ENCODE measurements at regions not wholly inside any gene's neighbourhood (a gene's known extent, or its start where the extent isn't known, plus 50 kb on each side); places are given as distances from the start of the nearest gene placed in this dataset.

DNA sequence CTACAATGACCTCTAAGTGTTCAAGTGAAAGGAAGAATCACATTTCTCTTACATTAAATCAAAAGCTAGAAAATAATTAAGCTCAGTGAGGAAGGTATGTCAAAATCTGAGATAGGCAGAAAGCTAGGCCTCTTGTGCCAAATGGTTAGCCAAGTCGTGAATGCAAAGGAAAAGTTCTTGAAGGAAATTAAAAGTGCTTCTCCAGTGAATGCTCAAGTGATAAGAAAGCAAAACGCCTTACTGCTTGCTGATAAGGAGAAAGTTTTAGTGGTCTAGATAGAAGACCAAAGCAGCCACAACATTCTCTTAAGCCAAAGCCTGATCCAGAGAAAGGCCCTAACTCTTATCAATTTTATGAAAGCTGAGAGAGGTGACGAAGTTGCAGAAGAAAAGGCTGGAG is 932.3 kb upstream of the ACVR2A start:
- H3K9me3 ChIP-seq (ENCODE audit: insufficient read depth, low read depth) = no peaks in the 10 kb centered on the region
- H3K79me2 ChIP-seq (ENCODE audit: low read depth) = no peaks in the 10 kb centered on the region
- H3K9me2 ChIP-seq (ENCODE audit: insufficient read depth) = no peaks in the 10 kb centered on the region
- no peak overlapping the region for H3K4me2 ChIP-seq
- H3K27ac ChIP-seq = no peak overlapping the region
- H3K36me3 ChIP-seq (ENCODE audit: low read depth) = no peaks in the 10 kb centered on the region
- POLR2A ChIA-PET (ENCODE audit: unreplicated experiment) = no interaction called here
- no TSS peak for BruUV-seq (replicated peaks)
- H3K27me3 ChIP-seq (ENCODE audit: insufficient read depth, low read depth) = no peaks in the 10 kb centered on the region
- no peaks in the 10 kb centered on the region for H3K4me1 ChIP-seq (replicated peaks; ENCODE audit: insufficient read depth)
- no peak overlapping the region for H3K4me3 ChIP-seq
- CTCF ChIA-PET = no interaction called here
- no peak for DNase-seq
- TF ChIP-seq EZH2 (IDR thresholded peaks at IDR 0.05; ENCODE audit: low read depth) = no peak
- TF ChIP-seq, protein P1, sequence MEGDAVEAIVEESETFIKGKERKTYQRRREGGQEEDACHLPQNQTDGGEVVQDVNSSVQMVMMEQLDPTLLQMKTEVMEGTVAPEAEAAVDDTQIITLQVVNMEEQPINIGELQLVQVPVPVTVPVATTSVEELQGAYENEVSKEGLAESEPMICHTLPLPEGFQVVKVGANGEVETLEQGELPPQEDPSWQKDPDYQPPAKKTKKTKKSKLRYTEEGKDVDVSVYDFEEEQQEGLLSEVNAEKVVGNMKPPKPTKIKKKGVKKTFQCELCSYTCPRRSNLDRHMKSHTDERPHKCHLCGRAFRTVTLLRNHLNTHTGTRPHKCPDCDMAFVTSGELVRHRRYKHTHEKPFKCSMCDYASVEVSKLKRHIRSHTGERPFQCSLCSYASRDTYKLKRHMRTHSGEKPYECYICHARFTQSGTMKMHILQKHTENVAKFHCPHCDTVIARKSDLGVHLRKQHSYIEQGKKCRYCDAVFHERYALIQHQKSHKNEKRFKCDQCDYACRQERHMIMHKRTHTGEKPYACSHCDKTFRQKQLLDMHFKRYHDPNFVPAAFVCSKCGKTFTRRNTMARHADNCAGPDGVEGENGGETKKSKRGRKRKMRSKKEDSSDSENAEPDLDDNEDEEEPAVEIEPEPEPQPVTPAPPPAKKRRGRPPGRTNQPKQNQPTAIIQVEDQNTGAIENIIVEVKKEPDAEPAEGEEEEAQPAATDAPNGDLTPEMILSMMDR (conservative IDR thresholded peaks at IDR 0.05) = no peak
- H3F3A ChIP-seq (ENCODE audit: insufficient read depth, low read depth) = no peaks in the 10 kb centered on the region
- no peak overlapping the region for H2AFZ ChIP-seq
- H4K20me1 ChIP-seq (ENCODE audit: insufficient read depth) = no peaks in the 10 kb centered on the region
- intact Hi-C loops (cut with micrococcal nuclease; ENCODE audit: unreplicated experiment) = no loop called here

DNA sequence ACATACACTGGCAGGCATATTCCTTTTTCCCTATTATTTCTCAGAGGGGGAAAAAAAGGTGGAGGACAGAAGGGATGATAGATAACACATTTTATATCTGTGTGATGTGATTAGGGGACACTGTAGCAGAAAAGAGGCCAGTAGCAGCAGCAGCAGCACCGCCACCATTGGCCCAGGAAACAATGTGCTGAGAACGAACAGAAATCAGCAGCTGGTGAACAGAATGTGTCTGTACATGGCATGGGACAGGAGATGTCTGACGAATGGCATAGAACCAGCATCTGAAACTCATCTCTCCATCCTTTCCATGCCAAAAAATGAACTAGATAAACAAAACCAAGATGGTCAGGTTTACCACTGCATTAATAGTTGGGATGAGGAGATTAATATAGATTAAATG is 936.1 kb upstream of the ACVR2A start:
- H3K4me2 ChIP-seq = no peak overlapping the region
- H4K20me1 ChIP-seq (ENCODE audit: insufficient read depth) = no peaks in the 10 kb centered on the region
- ChIA-PET POLR2A (ENCODE audit: unreplicated experiment) (no interaction called here), CTCF (no interaction called here)
- H3K36me3 ChIP-seq (ENCODE audit: low read depth) = no peaks in the 10 kb centered on the region
- H3K27ac ChIP-seq = no peak overlapping the region
- DNase-seq = no peak
- H3F3A ChIP-seq (ENCODE audit: insufficient read depth, low read depth) = no peaks in the 10 kb centered on the region
- no peaks in the 10 kb centered on the region for H3K9me2 ChIP-seq (ENCODE audit: insufficient read depth)
- no peak overlapping the region for H2AFZ ChIP-seq
- H3K4me1 ChIP-seq (replicated peaks; ENCODE audit: insufficient read depth) = no peaks in the 10 kb centered on the region
- no peaks in the 10 kb centered on the region for H3K27me3 ChIP-seq (ENCODE audit: insufficient read depth, low read depth)
- BruUV-seq (replicated peaks) = no TSS peak
- intact Hi-C loops (cut with micrococcal nuclease; ENCODE audit: unreplicated experiment) = no loop called here
- no peak overlapping the region for H3K4me3 ChIP-seq
- TF ChIP-seq EZH2 (IDR thresholded peaks at IDR 0.05; ENCODE audit: low read depth) = no peak
- H3K79me2 ChIP-seq (ENCODE audit: low read depth) = no peaks in the 10 kb centered on the region
- no peaks in the 10 kb centered on the region for H3K9me3 ChIP-seq (ENCODE audit: insufficient read depth, low read depth)

DNA sequence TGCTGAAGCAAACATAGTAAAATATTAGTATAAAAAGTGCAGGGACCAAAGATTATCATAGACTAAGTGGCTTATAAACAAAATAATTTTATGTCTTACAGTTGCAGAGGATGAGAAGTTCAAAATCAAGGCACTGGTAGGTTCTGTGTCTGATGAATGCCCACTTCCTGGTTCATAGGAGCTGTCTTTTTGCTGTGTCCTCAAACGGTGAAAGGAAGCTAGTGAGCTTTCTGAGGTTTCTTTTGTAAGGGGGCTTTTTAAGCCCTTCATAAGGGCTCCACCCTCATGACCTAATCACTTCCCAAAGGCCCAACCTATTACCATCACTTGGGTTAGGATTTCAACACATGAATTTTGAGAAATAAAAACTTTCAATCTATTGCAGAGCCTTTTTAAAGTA is 946.7 kb upstream of the ACVR2A start:
- no peaks in the 10 kb centered on the region for H3F3A ChIP-seq (ENCODE audit: insufficient read depth, low read depth)
- no peak overlapping the region for H3K4me3 ChIP-seq
- no peak for TF ChIP-seq EZH2 (IDR thresholded peaks at IDR 0.05; ENCODE audit: low read depth)
- TF ChIP-seq, protein P1 (conservative IDR thresholded peaks at IDR 0.05) = no peak
- no peak overlapping the region for H3K27ac ChIP-seq
- no peaks in the 10 kb centered on the region for H3K79me2 ChIP-seq (ENCODE audit: low read depth)
- H3K36me3 ChIP-seq (ENCODE audit: low read depth) = no peaks in the 10 kb centered on the region
- no TSS peak for BruUV-seq (replicated peaks)
- H3K9me3 ChIP-seq (ENCODE audit: insufficient read depth, low read depth) = no peaks in the 10 kb centered on the region
- no peaks in the 10 kb centered on the region for H3K9me2 ChIP-seq (ENCODE audit: insufficient read depth)
- H3K27me3 ChIP-seq (ENCODE audit: insufficient read depth, low read depth) = no peaks in the 10 kb centered on the region
- no peaks in the 10 kb centered on the region for H3K4me1 ChIP-seq (replicated peaks; ENCODE audit: insufficient read depth)
- no peak overlapping the region for H2AFZ ChIP-seq
- DNase-seq = no peak
- ChIA-PET CTCF (no interaction called here), POLR2A (ENCODE audit: unreplicated experiment) (no interaction called here)
- intact Hi-C loops (cut with micrococcal nuclease; ENCODE audit: unreplicated experiment) = no loop called here
- H3K4me2 ChIP-seq = no peak overlapping the region
- no peaks in the 10 kb centered on the region for H4K20me1 ChIP-seq (ENCODE audit: insufficient read depth)

DNA sequence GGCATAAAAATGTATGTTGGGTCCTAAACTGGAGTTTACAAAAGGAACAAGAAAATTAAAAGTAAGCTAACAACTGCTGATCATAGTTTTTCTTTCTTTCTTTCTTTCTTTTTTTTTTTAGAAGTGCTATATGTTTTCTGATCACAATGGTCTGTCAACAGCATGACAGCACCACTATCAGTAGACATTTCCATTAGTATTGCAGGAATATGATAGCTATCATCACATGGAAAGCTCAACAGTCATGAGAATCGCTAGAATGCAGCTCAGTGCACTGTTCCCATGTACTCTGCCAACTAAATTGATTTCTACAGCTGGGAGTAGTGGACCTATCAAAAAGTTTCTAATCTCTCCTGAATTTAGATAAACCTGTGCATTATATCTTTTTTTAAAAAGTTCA is 950.3 kb upstream of the ACVR2A start:
- Histone ChIP-seq H3K4me3 (no peak overlapping the region), H3K9me2 (ENCODE audit: insufficient read depth) (no peaks in the 10 kb centered on the region), H3K9me3 (ENCODE audit: insufficient read depth, low read depth) (no peaks in the 10 kb centered on the region), H4K20me1 (ENCODE audit: insufficient read depth) (no peaks in the 10 kb centered on the region), H2AFZ (no peak overlapping the region), H3K27me3 (ENCODE audit: insufficient read depth, low read depth) (no peaks in the 10 kb centered on the region), H3K36me3 (ENCODE audit: low read depth) (no peaks in the 10 kb centered on the region), H3K4me2 (no peak overlapping the region), H3K4me1 (replicated peaks; ENCODE audit: insufficient read depth) (no peaks in the 10 kb centered on the region), H3K27ac (no peak overlapping the region), H3K79me2 (ENCODE audit: low read depth) (no peaks in the 10 kb centered on the region), H3F3A (ENCODE audit: insufficient read depth, low read depth) (no peaks in the 10 kb centered on the region)
- CTCF ChIA-PET = no interaction called here
- no peak for TF ChIP-seq EZH2 (IDR thresholded peaks at IDR 0.05; ENCODE audit: low read depth)
- TF ChIP-seq, protein P1 (conservative IDR thresholded peaks at IDR 0.05) = no peak
- POLR2A ChIA-PET (ENCODE audit: unreplicated experiment) = interaction anchor here (0.7 kb wide), 1 partner anchor 22 kb away, joined by 16 read pairs; no protein-coding TSS in a partner anchor
- intact Hi-C loops (cut with micrococcal nuclease; ENCODE audit: unreplicated experiment) = no loop called here
- DNase-seq = no peak
- no TSS peak for BruUV-seq (replicated peaks)
